ENCODE measurements at regions not wholly inside any gene's neighbourhood (a gene's known extent, or its start where the extent isn't known, plus 50 kb on each side); places are given as distances from the start of the nearest gene placed in this dataset.

- H3K4me1 ChIP-seq (ENCODE audit: control insufficient read depth, insufficient read depth, low read length): no peaks in the 10 kb centered on the region
- H3K9me3 Mint-ChIP-seq: peaks cover 9 to 17% of the 10 kb centered on the region in 2 donors
- 90% methylated on average over 9 of the region's 9 CpGs for whole genome bisulfite sequencing (ENCODE audit: insufficient coverage)
- ATAC-seq (no peak), DNase-seq (no peak)
- no peaks in the 10 kb centered on the region for H3K4me1 Mint-ChIP-seq
- no peak overlapping the region for H3K4me3 Mint-ChIP-seq
- intact Hi-C loops (cut with micrococcal nuclease): no loop called here
- H3K27ac Mint-ChIP-seq: no peak overlapping the region
- H3K36me3 Mint-ChIP-seq: peaks cover 8% of the 10 kb centered on the region
- H3K4me3 ChIP-seq (ENCODE audit: low read length): no peak overlapping the region
- no peaks in the 10 kb centered on the region for H3K27me3 Mint-ChIP-seq (ENCODE audit: low read depth in 2 of 2)
- no peaks in the 10 kb centered on the region for H3K36me3 ChIP-seq (ENCODE audit: control insufficient read depth, insufficient read depth, low read length)
- H3K9me3 ChIP-seq (ENCODE audit: control insufficient read depth, insufficient read depth, low read length): peaks cover under 1% of the 10 kb centered on the region
- TF ChIP-seq, protein P1, sequence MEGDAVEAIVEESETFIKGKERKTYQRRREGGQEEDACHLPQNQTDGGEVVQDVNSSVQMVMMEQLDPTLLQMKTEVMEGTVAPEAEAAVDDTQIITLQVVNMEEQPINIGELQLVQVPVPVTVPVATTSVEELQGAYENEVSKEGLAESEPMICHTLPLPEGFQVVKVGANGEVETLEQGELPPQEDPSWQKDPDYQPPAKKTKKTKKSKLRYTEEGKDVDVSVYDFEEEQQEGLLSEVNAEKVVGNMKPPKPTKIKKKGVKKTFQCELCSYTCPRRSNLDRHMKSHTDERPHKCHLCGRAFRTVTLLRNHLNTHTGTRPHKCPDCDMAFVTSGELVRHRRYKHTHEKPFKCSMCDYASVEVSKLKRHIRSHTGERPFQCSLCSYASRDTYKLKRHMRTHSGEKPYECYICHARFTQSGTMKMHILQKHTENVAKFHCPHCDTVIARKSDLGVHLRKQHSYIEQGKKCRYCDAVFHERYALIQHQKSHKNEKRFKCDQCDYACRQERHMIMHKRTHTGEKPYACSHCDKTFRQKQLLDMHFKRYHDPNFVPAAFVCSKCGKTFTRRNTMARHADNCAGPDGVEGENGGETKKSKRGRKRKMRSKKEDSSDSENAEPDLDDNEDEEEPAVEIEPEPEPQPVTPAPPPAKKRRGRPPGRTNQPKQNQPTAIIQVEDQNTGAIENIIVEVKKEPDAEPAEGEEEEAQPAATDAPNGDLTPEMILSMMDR (IDR thresholded peaks at IDR 0.05): no peak
- no peaks in the 10 kb centered on the region for H3K27me3 ChIP-seq (ENCODE audit: control insufficient read depth, insufficient read depth, low read length)
- no peak overlapping the region for H3K27ac ChIP-seq (ENCODE audit: low read length)
Observed at GRCh38 chr12:23424685-23425084, 524.8 kb downstream of the SOX5 start.

DNA sequence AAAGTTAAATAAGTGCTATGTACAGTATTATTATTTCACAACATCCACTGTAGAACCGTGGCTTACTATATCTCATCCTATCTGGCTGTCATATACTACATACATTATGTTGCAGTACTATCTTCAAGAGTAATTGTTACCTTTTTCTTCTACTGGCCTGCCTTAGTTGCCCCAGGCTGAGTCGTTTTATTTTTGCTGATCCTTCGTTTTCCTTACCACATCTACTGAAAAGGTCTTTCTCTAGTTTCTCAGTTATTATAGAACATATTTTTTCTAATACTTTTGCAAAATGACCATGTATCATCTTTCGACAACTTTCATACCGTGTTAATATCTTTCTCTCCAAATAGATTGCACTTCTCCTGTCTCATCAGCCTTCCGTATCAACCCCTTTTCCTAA lies 523.1 kb downstream of the SOX5 start:
- Histone ChIP-seq H3K27ac (ENCODE audit: low read length) (no peak overlapping the region), H3K36me3 (ENCODE audit: control insufficient read depth, insufficient read depth, low read length) (no peaks in the 10 kb centered on the region), H3K9me3 (ENCODE audit: control insufficient read depth, insufficient read depth, low read length) (peaks cover 2% of the 10 kb centered on the region), H3K4me1 (ENCODE audit: control insufficient read depth, insufficient read depth, low read length) (no peaks in the 10 kb centered on the region), H3K27me3 (ENCODE audit: control insufficient read depth, insufficient read depth, low read length) (no peaks in the 10 kb centered on the region), H3K4me3 (ENCODE audit: low read length) (no peak overlapping the region)
- no peaks in the 10 kb centered on the region for H3K27me3 Mint-ChIP-seq (ENCODE audit: low read depth in 2 of 2)
- peaks cover 8% of the 10 kb centered on the region for H3K36me3 Mint-ChIP-seq
- no peak for DNase-seq
- 53% methylated on average over 5 of the region's 6 CpGs for WGBS (ENCODE audit: insufficient coverage)
- no peak for ATAC-seq
- H3K4me3 Mint-ChIP-seq: no peak overlapping the region
- H3K4me1 Mint-ChIP-seq: no peaks in the 10 kb centered on the region
- intact Hi-C loops (cut with micrococcal nuclease): loop anchor here (2.0 kb wide), 1 partner anchor 20 kb away; no protein-coding TSS in a partner anchor
- peaks cover 9 to 14% of the 10 kb centered on the region in 2 donors for H3K9me3 Mint-ChIP-seq
- TF ChIP-seq, protein P1 (IDR thresholded peaks at IDR 0.05): no peak
- no peak overlapping the region for H3K27ac Mint-ChIP-seq

DNA sequence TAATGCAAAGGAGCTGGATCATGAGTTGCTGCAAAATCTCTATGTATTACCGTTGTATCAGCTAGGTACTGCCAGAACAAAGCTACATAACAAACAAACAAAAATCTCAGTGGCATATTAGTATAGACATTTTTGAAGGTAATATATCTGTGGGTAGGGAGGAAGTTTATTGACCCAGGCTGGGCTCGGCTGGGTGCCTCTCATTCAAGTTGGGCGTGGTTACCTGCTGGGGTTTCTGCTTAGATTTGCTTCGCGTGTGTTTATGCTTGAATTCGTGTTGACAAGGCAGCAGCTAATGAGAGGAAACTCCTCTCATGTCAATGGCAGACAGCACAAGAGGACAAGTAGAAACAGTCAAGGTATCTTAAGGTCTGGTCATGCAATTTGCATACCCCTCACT lies 520.7 kb downstream of the SOX5 start:
- intact Hi-C loops (cut with micrococcal nuclease): no loop called here
- ATAC-seq: no peak
- H3K4me1 Mint-ChIP-seq: no peaks in the 10 kb centered on the region
- no peak overlapping the region for H3K27ac Mint-ChIP-seq
- Histone ChIP-seq H3K36me3 (ENCODE audit: control insufficient read depth, insufficient read depth, low read length) (no peaks in the 10 kb centered on the region), H3K9me3 (ENCODE audit: control insufficient read depth, insufficient read depth, low read length) (peaks cover 2% of the 10 kb centered on the region), H3K4me3 (ENCODE audit: low read length) (no peak overlapping the region), H3K4me1 (ENCODE audit: control insufficient read depth, insufficient read depth, low read length) (no peaks in the 10 kb centered on the region), H3K27ac (ENCODE audit: low read length) (no peak overlapping the region), H3K27me3 (ENCODE audit: control insufficient read depth, insufficient read depth, low read length) (no peaks in the 10 kb centered on the region)
- no peak for DNase-seq
- H3K9me3 Mint-ChIP-seq: peaks cover 4 to 16% of the 10 kb centered on the region in 2 donors
- no peaks in the 10 kb centered on the region for H3K36me3 Mint-ChIP-seq
- H3K27me3 Mint-ChIP-seq (ENCODE audit: low read depth in 2 of 2): no peaks in the 10 kb centered on the region
- H3K4me3 Mint-ChIP-seq: no peak overlapping the region
- TF ChIP-seq, protein P1 (IDR thresholded peaks at IDR 0.05): no peak
- 85% methylated on average over 5 of the region's 6 CpGs for WGBS (ENCODE audit: insufficient coverage)

GRCh38 chr12:23431006-23431405 lies 518.5 kb downstream of the SOX5 start:
- Histone ChIP-seq H3K4me1 (ENCODE audit: control insufficient read depth, insufficient read depth, low read length) (no peaks in the 10 kb centered on the region), H3K9me3 (ENCODE audit: control insufficient read depth, insufficient read depth, low read length) (peaks cover 2% of the 10 kb centered on the region), H3K36me3 (ENCODE audit: control insufficient read depth, insufficient read depth, low read length) (no peaks in the 10 kb centered on the region), H3K27me3 (ENCODE audit: control insufficient read depth, insufficient read depth, low read length) (no peaks in the 10 kb centered on the region), H3K27ac (ENCODE audit: low read length) (no peak overlapping the region), H3K4me3 (ENCODE audit: low read length) (no peak overlapping the region)
- DNase-seq: no peak
- H3K27me3 Mint-ChIP-seq (ENCODE audit: low read depth in 2 of 2): no peaks in the 10 kb centered on the region
- intact Hi-C loops (cut with micrococcal nuclease): no loop called here
- TF ChIP-seq, protein P1 (IDR thresholded peaks at IDR 0.05): no peak
- ATAC-seq: no peak
- H3K9me3 Mint-ChIP-seq: peaks cover 8 to 27% of the 10 kb centered on the region in 2 donors
- H3K4me3 Mint-ChIP-seq: no peak overlapping the region
- no CpG with 5 or more reads among the region's 1 CpG for WGBS (ENCODE audit: insufficient coverage)
- no peak overlapping the region for H3K27ac Mint-ChIP-seq
- peaks cover 17% of the 10 kb centered on the region for H3K36me3 Mint-ChIP-seq
- no peaks in the 10 kb centered on the region for H3K4me1 Mint-ChIP-seq
